HG03060 (cell line): ENCODE measurements at regions not wholly inside any gene's neighbourhood (a gene's known extent, or its start where the extent isn't known, plus 50 kb on each side); places are given as distances from the start of the nearest gene placed in this dataset.
"Not testable (repeated sequence)": the region's sequence is repeated elsewhere in the genome, so short reads cannot be mapped to it uniquely, and the experiment has no call there.

ENCODE experiments used
- ATAC-seq: cut with Tn5 transposase; IDR thresholded peaks from one replicate; pipeline ENCODE4 v1.9.1; 2021; ENCODE audit warnings: low read depth, moderate number of reproducible peaks; ENCODE audit not compliant: unreplicated experiment

DNA sequence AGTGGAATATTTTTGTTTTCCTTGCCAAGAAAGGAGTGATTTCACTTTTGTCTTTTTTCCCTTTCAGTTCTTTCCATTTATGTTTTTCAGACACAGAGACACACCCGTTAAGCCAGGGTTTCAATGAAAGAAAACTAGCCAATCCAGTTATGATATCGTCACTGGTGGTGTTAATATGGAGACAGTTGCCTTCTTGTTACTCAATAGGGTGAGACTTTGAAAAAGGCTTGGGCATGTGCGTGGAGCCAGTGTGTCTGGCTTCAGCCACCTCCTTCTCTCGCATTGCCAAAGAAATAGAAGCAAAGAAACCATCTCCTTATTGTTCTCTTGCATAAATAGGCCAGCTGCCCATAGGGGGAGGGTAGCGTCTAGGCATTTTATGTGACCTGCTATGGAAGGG is 84.1 kb upstream of the DLX6 start:
- no peak for ATAC-seq

- ATAC-seq = no peak
These were observed 83.6 kb upstream of the DLX6 start for GRCh38 chr7:96921771-96922170.

- not testable (repeated sequence) for ATAC-seq
These were observed 82.0 kb upstream of the DLX6 start for GRCh38 chr7:96923345-96923744.

DNA sequence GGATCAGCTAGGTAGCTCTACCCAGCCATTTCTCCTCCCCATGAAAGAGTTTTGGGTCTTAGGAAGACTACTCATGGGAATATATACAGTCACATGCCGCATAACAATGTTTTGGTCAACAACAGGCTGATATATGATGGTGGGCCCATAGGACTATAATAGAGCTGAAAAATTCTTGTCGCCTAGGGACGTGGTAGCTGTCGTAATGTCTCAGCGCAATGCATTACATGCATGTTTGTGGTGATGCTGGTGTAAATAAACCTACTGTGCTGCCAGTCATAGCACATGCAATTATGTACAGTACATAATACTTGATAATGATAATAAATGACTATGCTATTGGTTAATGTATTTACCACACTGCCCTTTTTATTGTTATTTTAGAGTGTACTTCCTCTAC is 78.2 kb upstream of the DLX6 start:
- ATAC-seq = no peak

DNA sequence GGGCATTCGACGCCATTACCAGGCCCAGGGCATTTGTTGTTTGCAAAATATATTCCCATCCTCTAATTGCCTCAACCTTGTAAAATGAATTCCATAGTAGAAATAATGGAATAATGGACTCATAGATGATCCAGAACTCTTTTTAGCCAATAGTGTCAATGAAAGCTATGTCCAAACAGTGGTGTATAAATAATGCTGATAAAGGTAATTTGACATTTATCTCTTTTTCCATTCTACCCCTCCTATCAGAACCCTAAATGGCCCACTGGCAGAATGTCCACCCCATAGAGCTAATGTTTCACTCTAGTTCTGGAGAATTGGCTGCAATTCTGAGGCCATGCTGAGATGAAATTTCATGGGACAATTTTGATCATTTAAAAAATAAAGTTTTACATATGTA is 76.4 kb upstream of the DLX6 start:
- no peak for ATAC-seq

DNA sequence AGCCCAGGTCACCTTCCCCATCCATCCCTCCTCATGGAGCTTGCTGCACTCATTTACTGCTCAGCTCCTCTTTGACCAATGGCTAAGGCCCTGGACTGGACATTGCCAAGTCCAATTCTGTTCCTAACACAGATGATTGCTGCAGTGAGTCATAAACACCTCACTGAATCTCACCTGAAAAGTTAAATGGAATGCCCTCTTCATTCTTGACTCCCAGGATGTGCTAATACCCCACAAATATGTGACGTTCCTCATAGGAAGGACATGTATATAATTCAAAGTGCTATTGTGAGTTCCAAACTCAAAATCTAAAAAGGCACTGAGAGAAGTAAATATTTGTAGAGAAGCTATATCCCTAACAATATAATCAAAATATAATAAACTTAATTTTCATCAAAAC is 73.5 kb upstream of the DLX6 start:
- no peak for ATAC-seq

GRCh38 chr7:96933067-96933645 is 72.2 kb upstream of the DLX6 start:
- ATAC-seq = no peak

GRCh38 chr7:96936621-96937020 is 68.7 kb upstream of the DLX6 start:
- no peak for ATAC-seq

DNA sequence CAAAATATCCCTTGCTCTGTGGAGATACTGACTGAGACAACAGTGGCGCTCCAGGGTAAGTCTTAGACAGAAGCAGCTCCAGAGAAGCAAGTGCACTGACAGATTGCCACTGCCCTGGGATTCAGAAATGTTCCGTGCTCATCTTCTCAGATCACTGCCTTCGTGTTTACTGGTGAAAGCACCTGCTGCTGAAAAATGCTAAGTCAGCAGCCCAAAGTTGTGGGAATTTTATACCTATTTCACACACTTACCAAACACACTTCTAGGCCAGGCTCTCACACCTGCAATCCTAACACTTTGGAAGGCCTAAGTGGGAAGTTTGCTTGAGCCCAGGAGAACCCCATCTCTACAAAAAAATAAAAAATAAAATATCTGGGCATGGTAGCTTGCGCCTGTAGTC is 63.2 kb upstream of the DLX6 start:
- ATAC-seq = no peak

GRCh38 chr7:96949766-96950165 is 55.6 kb upstream of the DLX6 start:
- no peak for ATAC-seq

DNA sequence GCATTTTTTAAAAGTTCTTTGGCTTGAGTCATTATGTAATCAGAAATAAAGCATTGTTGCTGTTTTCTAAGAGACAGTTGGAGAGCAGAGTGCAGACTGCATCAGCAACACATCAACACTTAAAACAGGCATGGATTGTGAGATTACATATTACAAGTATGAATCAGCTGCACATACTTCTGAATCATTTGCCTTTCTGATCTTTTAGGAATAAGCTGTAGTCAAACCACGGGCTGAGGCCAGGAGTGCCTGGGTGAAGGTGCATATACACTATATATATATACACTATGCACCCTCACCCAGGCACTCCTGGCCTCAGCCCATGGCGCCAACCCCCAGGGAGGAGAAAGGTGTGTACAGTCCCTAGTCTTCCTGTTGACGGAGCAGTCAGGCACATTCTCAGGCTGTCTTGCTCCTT is 52.4 kb upstream of the DLX6 start:
- no peak for ATAC-seq

GRCh38 chr7:96953676-96954513 is 51.5 kb upstream of the DLX6 start:
- no peak for ATAC-seq
